Activated naive CD4-positive, alpha-beta T cell treated with anti-CD3 and anti-CD28 coated beads for 36 hours (primary cell): ENCODE measurements at regions not wholly inside any gene's neighbourhood (a gene's known extent, or its start where the extent isn't known, plus 50 kb on each side); places are given as distances from the start of the nearest gene placed in this dataset.

Source experiments
- CTCF ChIA-PET: fragments of 350-600 bp; sonication (Branson Sonifier 250); formaldehyde crosslinking; loops from one replicate; lab custom pipeline; 2021; ENCODE audit warnings: antibody characterized with exemption; lab: Charles Lee
- DNase-seq: peaks from one replicate; pipeline ENCODE4 v3.0.0-alpha.2; 2020
- H3K27ac Mint-ChIP-seq: one replicate; pipeline ENCODE4 v1.8.0; 2021; ENCODE audit warnings: mild to moderate bottlenecking, mixed read lengths
- H3K27me3 Mint-ChIP-seq: one replicate; pipeline ENCODE4 v1.8.0; 2021; ENCODE audit warnings: low read depth, mixed read lengths
- H3K36me3 Mint-ChIP-seq: one replicate; pipeline ENCODE4 v1.8.0; 2021; ENCODE audit warnings: low read depth, mixed read lengths
- H3K4me1 Mint-ChIP-seq: one replicate; pipeline ENCODE4 v1.8.0; 2021; ENCODE audit warnings: low read depth, mixed read lengths
- H3K4me3 Mint-ChIP-seq: one replicate; pipeline ENCODE4 v1.8.0; 2021; ENCODE audit warnings: mild to moderate bottlenecking, moderate library complexity, mixed read lengths
- H3K9me3 Mint-ChIP-seq: one replicate; pipeline ENCODE4 v1.8.0; 2021; ENCODE audit warnings: mixed read lengths
- intact Hi-C: fragments of 100-400 bp; cut with micrococcal nuclease; formaldehyde crosslinking; loops from one replicate; pipeline ENCODE4 v1.15.1; 2023

DNA sequence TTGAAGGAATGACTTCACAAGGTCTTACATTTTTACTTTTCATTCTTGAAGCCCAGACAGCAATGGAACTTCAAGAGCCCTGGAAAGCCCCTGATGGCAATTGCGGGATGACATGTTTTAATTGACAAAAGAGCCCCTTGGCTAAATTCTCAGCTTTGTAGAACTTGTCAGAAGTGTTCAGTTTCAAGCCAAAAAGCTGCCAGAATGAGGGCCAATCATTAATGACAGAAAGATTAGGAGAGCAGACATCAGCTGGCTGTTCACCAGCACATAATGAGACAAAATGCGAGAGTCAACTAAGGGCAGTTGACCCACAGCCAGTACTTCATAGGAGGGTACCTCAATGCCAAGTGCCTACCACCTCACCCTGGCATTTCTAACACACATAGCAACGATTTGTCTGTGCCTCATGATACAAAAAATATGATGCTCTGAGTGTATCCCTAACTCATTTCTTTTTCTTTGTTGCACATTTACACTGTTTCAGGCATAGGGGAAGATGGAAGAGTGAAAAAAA lies 243.1 kb downstream of the MYLK4 start:
- CTCF ChIA-PET = interaction anchor here (0.6 kb wide), 1 partner anchor 882 kb away, joined by 4 read pairs; no protein-coding TSS in a partner anchor
- Mint-ChIP-seq H3K27ac (no peak overlapping the region), H3K4me1 (no peaks in the 10 kb centered on the region), H3K4me3 (no peak overlapping the region), H3K27me3 (peaks cover 48% of the 10 kb centered on the region), H3K9me3 (no peaks in the 10 kb centered on the region), H3K36me3 (no peaks in the 10 kb centered on the region)
- intact Hi-C loops = no loop called here
- DNase-seq = no peak

DNA sequence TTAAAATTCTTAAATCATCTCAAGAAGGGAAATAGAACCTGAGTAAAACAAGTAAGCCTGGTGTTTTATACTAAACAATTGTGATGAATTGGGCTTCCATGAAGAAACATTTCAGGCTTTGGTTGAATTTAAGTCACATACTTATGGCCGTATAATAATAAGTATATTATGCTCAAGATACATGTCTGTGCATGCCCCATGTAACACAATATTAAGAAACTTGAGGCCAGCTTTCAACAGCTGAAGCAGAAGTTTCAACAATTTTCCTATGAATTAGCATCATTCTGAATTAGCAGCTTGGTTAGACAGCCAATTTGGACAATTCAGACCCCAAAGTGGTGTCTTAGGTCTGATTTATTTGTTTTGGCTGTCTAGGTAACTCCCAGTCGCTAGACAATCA lies 243.7 kb downstream of the MYLK4 start:
- Mint-ChIP-seq H3K4me1 (no peaks in the 10 kb centered on the region), H3K36me3 (no peaks in the 10 kb centered on the region), H3K9me3 (no peaks in the 10 kb centered on the region), H3K4me3 (no peak overlapping the region), H3K27me3 (peaks cover 52% of the 10 kb centered on the region), H3K27ac (no peak overlapping the region)
- intact Hi-C loops = no loop called here
- no peak for DNase-seq
- CTCF ChIA-PET = no interaction called here

DNA sequence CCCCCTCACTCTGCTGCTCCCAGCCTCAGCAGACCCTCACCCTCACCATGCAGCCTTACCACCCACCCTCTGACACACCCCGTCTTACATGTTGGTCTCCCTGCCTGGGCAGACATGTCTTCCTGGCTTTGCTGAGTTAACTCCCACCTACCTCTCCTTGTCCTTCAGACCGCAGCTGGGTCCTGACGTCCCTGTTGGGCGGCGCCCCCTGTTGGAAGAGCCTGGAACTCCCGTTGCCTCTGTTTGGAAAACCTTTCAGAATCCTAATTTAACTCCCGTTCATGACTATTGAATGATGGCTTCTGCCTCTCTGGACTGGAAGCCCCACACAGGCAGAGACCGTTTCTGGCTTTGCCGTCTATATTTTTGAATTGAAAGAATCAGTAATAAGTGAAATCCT lies 245.1 kb downstream of the MYLK4 start:
- CTCF ChIA-PET = no interaction called here
- no peak overlapping the region for H3K27ac Mint-ChIP-seq
- no peaks in the 10 kb centered on the region for H3K4me1 Mint-ChIP-seq
- no peaks in the 10 kb centered on the region for H3K9me3 Mint-ChIP-seq
- intact Hi-C loops = no loop called here
- no peaks in the 10 kb centered on the region for H3K36me3 Mint-ChIP-seq
- H3K4me3 Mint-ChIP-seq = no peak overlapping the region
- peak; percentile 14 for DNase-seq
- peaks cover 47% of the 10 kb centered on the region for H3K27me3 Mint-ChIP-seq

GRCh38 chr6:2504495-2505064 lies 246.1 kb downstream of the MYLK4 start:
- Mint-ChIP-seq H3K36me3 (no peaks in the 10 kb centered on the region), H3K9me3 (no peaks in the 10 kb centered on the region), H3K4me1 (no peaks in the 10 kb centered on the region), H3K4me3 (no peak overlapping the region), H3K27ac (no peak overlapping the region), H3K27me3 (peaks cover 40% of the 10 kb centered on the region)
- intact Hi-C loops = no loop called here
- DNase-seq = no peak
- CTCF ChIA-PET = no interaction called here

GRCh38 chr6:2503816-2504494 lies 246.8 kb downstream of the MYLK4 start:
- Mint-ChIP-seq H3K4me3 (no peak overlapping the region), H3K27me3 (peaks cover 39% of the 10 kb centered on the region), H3K36me3 (no peaks in the 10 kb centered on the region), H3K27ac (no peak overlapping the region), H3K4me1 (no peaks in the 10 kb centered on the region), H3K9me3 (no peaks in the 10 kb centered on the region)
- CTCF ChIA-PET = no interaction called here
- no peak for DNase-seq
- intact Hi-C loops = no loop called here

GRCh38 chr6:2502998-2503674 lies 247.6 kb downstream of the MYLK4 start:
- peaks cover 34% of the 10 kb centered on the region for H3K27me3 Mint-ChIP-seq
- no peak for DNase-seq
- H3K4me1 Mint-ChIP-seq = no peaks in the 10 kb centered on the region
- H3K9me3 Mint-ChIP-seq = no peaks in the 10 kb centered on the region
- H3K27ac Mint-ChIP-seq = no peak overlapping the region
- CTCF ChIA-PET = no interaction called here
- H3K4me3 Mint-ChIP-seq = no peak overlapping the region
- no peaks in the 10 kb centered on the region for H3K36me3 Mint-ChIP-seq
- intact Hi-C loops = no loop called here

GRCh38 chr6:2502096-2502997 lies 248.4 kb downstream of the MYLK4 start:
- H3K27ac Mint-ChIP-seq = no peak overlapping the region
- DNase-seq = no peak
- CTCF ChIA-PET = no interaction called here
- no peak overlapping the region for H3K4me3 Mint-ChIP-seq
- H3K9me3 Mint-ChIP-seq = no peaks in the 10 kb centered on the region
- intact Hi-C loops = no loop called here
- H3K27me3 Mint-ChIP-seq = peaks cover 28% of the 10 kb centered on the region
- no peaks in the 10 kb centered on the region for H3K4me1 Mint-ChIP-seq
- H3K36me3 Mint-ChIP-seq = no peaks in the 10 kb centered on the region

- Mint-ChIP-seq H3K9me3 (no peaks in the 10 kb centered on the region), H3K36me3 (no peaks in the 10 kb centered on the region), H3K4me1 (no peaks in the 10 kb centered on the region), H3K27ac (no peak overlapping the region), H3K27me3 (peaks cover 12% of the 10 kb centered on the region), H3K4me3 (no peak overlapping the region)
- CTCF ChIA-PET = no interaction called here
- intact Hi-C loops = no loop called here
- no peak for DNase-seq
Observed at GRCh38 chr6:2497922-2498623, 252.6 kb downstream of the MYLK4 start.

GRCh38 chr6:2496291-2496690 lies 250.9 kb upstream of the GMDS start:
- no peak overlapping the region for H3K27ac Mint-ChIP-seq
- CTCF ChIA-PET = interaction anchor here (0.6 kb wide), 1 partner anchor 186 kb away, joined by 3 read pairs; no protein-coding TSS in a partner anchor
- no peak overlapping the region for H3K4me3 Mint-ChIP-seq
- peaks cover 6% of the 10 kb centered on the region for H3K27me3 Mint-ChIP-seq
- no peaks in the 10 kb centered on the region for H3K36me3 Mint-ChIP-seq
- no peak for DNase-seq
- H3K9me3 Mint-ChIP-seq = no peaks in the 10 kb centered on the region
- intact Hi-C loops = no loop called here
- no peaks in the 10 kb centered on the region for H3K4me1 Mint-ChIP-seq

- intact Hi-C loops = no loop called here
- Mint-ChIP-seq H3K27me3 (peaks cover 6% of the 10 kb centered on the region), H3K27ac (no peak overlapping the region), H3K9me3 (no peaks in the 10 kb centered on the region), H3K4me3 (no peak overlapping the region), H3K4me1 (no peaks in the 10 kb centered on the region), H3K36me3 (no peaks in the 10 kb centered on the region)
- no peak for DNase-seq
- CTCF ChIA-PET = interaction anchor here (1.4 kb wide), 1 partner anchor 31 kb away, joined by 3 read pairs; no protein-coding TSS in a partner anchor
Observed at GRCh38 chr6:2492686-2493523, 247.5 kb upstream of the GMDS start.

GRCh38 chr6:2491137-2491536 lies 245.7 kb upstream of the GMDS start:
- no peak overlapping the region for H3K27ac Mint-ChIP-seq
- CTCF ChIA-PET = no interaction called here
- H3K4me3 Mint-ChIP-seq = no peak overlapping the region
- no peaks in the 10 kb centered on the region for H3K27me3 Mint-ChIP-seq
- no peaks in the 10 kb centered on the region for H3K9me3 Mint-ChIP-seq
- no peaks in the 10 kb centered on the region for H3K36me3 Mint-ChIP-seq
- DNase-seq = no peak
- intact Hi-C loops = no loop called here
- no peaks in the 10 kb centered on the region for H3K4me1 Mint-ChIP-seq
